HG03039 (cell line): ENCODE measurements at regions not wholly inside any gene's neighbourhood (a gene's known extent, or its start where the extent isn't known, plus 50 kb on each side); places are given as distances from the start of the nearest gene placed in this dataset.
A peak's percentile ranks its signal among the peaks of the same experiment; 100 is the strongest.
"Not testable (repeated sequence)": the region's sequence is repeated elsewhere in the genome, so short reads cannot be mapped to it uniquely, and the experiment has no call there.

ENCODE experiments used
- ATAC-seq: cut with Tn5 transposase; IDR thresholded peaks from one replicate; pipeline ENCODE4 v1.9.1; 2021; ENCODE audit warnings: mild to moderate bottlenecking, moderate library complexity; ENCODE audit not compliant: unreplicated experiment

DNA sequence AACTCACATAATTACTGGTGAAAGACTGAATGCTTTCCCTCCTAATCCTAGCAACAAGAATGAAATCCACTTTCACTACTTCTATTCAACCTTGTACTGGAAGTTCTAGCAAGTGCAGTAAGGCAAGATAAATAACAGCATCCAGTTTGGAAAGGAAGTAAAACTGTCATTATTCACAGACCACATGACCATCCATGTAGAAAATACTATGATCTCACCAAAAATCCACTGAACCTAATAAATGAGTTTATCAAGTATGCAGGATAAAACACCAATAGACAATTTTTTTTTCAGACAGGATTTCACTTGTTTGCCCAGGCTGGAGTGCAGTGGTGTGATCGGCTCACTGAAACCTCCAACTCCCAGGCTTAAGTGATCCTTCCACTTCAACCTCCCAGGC lies 117.7 kb downstream of the TMEM167A start:
- no peak for ATAC-seq

DNA sequence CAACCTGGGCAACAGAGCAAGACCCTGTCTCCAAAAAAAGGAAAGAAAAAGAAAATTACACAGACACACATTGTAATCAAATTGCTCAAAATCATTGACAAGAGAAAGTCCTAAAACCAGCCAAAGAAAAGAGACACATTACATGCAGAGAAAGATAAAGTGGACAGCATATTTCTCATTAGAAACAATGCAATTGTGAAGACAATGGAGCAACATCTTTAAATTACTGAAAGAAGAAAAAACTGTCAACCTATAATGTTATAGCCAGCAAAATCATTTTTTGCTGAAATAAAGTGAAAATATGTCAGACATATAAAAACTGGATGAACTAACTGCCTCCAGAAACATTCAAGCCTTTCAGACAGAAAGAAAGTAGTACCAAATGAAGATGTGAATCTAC lies 120.6 kb downstream of the TMEM167A start:
- no peak for ATAC-seq

DNA sequence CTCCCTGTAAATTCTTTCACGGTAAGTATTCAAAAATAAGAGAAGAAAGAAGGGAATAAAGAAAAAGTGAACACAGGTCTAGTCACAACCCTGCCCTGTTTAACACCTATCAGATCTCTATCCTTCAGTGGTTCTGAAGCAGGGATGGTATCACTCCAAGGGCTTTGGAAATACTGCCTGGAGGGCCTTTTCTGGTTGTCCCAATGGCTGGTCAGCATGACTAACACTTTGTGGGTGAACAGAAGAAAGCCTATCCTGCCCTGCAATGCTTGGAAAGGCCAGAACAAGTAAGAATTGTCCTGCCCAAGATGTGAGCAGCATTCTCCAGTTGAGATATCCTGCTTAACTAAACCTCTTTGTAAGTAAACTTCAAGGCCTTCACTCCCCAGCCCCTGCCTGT lies 124.9 kb downstream of the TMEM167A start:
- no peak for ATAC-seq

DNA sequence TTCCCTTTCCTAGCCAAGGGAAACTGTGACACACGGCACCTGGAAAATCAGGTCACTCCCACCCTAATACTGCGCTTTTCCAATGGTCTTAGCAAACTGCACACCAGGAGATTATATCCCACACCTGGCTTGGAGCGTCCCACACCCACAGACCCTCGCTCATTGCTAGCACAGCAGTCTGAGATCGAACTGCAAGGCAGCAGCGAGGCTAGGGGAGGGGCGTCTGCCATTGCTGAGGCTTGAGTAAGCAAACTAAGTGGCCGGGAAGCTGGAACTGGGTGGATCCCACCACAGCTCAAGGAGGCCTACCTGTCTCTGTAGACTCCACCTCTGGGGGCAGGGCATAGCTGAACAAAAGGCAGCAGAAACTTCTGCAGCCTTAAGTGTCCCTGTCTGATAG lies 132.9 kb downstream of the TMEM167A start:
- not testable (repeated sequence) for ATAC-seq

DNA sequence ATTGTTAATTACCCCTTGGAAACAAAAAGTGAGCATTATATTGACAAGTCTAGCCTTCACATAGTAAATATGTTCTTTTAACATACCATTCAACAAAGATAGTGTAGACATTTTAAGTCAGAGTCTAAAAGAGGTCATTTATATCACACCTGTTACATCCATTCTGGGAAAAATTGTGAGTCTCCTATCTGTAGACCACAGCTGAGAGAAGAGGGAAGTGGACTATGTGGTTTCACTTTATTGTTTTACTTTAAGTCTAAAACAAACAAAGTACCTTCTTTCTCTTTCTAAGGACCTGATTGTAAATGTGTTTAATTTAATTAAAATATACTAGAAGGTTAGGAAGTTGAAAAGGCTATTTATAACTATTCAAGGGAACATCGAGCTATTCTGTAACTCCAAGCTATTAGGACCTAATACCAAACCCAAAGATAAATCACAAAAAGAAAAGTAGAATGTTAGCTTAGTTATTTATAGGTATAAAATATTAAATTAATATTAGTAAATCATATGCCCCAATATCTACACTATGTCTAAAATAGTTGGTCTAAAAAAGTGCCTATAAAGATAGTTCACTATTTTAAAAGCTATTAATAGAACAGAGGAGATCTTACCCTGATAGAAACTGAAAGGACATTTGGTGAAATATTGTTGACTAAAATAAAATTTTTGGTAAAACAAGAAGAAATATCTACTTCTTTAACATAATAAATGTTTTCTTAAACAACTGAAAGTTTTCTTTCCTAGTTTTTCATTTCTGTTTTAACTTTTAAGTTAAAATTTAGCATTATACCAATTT lies 134.9 kb downstream of the TMEM167A start:
- no peak for ATAC-seq

DNA sequence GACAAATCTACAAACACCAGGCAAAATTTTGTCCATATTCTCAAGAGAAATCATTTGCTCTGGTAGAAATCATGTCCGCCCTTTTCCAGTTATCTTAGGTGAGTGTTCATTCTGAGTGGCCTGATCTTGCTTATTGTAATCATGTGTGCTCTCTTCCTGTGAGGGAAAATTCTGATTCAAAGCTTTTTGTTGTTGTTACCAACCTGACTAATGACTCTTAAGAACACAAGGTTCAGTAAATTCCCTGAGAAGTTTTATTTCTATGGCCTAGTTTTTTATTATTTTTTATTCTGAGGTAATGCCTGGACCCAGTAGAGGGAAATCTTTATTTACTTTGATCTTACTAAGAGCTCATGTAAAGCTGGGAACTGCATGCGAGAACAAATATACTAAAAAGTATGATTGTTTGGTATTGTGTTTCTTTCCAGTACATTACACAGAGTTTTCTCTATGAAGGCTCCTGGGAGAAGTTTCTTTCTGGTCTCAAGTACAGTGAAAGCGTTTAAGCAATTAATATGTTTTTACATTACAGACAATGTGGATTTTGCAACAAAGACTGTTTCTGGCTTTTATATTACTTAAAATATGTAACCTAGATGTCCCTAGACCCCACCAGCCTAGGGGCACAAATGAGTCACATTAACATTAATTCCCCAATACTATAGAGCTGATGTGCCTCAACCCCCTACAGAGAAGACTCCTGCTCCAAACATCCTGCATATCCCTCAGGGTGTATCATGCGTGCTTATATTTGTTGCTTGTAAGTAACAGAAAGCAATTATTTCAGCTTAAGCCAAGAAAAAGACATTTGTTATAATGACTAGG lies 138.1 kb downstream of the TMEM167A start:
- no peak for ATAC-seq

DNA sequence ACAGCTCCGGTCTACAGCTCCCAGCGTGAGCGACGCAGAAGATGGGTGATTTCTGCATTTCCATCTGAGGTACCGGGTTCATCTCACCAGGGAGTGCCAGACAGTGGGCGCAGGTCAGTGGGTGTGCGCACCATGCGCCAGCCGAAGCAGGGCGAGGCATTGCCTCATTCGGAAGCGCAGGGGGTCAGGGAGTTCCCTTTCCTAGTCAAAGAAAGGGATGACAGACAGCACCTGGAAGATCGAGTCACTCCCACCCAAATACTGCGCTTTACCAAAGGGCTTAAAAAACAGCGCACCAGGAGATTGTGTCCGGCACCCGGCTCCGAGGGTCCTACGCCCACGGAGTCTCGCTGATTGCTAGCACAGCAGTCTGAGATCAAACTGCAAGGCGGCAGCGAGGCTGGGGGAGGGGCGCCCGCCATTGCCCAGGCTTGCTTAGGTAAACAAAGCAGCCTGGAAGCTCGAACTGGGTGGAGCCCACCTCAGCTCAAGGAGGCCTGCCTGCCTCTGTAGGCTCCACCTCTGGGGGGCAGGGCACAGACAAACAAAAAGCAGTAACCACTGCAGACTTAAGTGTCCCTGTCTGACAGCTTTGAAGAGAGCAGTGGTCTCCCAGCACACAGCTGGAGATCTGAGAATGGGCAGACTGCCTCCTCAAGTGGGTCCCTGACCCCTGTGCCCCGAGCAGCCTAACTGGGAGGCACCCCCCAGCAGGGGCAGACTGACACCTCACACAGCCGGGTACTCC lies 144.5 kb downstream of the TMEM167A start:
- ATAC-seq: not testable (repeated sequence)

DNA sequence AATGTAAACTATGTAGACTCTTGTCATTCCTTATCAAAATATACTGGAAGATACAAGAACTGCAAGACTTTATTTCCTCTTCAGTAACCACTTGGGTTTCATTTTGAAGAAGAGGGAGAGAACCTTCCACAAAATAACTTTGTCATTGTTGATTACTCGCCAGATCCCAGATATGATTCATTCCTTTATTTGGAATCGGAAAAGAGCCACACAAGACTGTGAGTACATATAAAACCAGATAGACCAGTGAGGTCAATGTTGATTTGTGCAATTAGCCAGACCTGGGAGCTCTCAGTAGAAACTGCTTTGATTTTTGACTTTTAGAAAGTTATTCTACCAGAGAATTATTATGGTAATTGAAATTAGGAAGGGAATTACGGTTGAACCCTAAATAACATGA lies 146.1 kb downstream of the TMEM167A start:
- ATAC-seq: no peak

DNA sequence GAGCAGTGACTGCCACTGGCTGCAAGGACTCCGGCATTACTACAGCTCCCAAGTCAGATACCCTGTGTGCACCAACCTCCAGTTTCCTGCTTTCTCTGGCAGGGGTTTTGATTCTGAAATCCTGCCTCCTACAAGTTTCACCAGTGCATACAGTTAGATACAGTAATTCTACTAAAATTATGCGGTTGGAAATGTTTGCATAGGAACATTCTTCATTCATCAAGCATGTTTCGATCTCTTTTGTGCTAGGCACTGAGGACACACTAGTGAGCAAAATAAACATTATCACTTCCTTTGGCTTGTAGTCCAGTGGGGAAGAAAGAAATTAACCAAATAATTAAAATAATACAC lies 152.2 kb downstream of the TMEM167A start:
- no peak for ATAC-seq

DNA sequence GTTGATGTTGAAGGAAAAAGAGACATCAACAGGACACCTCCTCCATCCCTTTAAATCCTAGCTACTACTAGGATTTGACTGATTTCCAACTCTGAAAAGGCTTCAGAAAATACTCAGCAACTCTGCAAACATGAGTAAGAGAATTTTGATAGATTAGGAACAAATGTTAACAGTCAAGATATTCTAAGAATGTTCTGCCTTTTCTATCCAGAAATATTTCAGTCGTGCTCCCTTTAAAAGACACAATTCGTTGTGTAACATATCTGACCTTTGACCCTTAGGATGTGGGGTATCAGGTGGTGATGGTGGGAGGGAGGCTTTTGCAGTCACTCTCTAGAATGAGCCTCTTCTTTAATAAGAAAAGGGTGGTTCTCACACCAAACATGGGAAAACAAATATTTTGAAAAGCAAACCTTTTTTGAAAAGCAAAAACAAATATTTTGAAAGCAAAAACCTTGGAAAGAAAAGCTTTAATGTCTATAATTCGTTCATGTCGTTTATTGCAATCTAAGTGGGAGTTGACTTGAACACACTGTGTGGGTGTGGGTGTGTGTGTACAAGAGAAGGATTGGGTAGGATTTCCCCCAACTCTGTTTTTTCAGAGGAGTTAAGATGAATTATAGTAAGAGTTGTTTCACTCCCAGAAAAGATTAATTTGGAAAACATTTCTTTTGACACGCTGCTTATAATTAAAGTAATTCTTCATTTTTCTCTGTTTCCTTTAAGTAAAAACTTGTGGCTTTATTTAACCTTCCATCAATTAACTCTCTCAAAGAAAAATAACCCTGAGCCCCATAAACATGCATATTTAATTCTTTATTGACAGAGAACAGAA lies 152.8 kb downstream of the TMEM167A start:
- no peak for ATAC-seq

DNA sequence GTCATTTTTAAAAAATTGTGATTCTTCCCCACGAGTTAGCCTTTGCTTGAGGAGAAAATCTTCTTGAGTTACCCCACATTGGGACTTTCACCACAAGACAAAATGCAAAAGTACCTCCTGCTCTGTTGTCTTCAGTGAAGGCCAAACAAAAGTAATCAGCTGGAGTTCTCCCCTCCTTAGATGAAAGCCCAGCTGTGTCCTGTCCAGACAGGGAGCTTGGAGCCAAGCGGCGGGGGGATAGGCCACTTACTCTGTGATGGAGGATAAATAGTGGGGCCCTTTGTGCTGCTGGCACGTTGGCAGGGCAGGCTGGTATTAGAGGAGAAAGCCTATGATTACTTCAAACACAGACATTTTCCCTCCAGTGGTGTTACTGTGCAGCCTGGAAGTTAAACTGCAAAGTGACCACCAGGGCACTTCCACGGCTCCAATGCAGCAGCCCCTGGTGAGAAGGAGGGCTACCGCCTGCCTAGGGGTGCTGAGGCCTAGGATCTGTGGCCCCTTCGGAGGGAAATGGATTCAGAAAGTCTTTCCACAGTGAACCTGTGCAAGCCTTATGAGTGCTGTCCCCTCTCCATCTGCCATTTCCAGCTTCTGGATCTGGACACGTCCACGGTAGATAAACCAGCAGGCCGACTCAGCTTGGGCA lies 155.0 kb downstream of the TMEM167A start:
- ATAC-seq: no peak

DNA sequence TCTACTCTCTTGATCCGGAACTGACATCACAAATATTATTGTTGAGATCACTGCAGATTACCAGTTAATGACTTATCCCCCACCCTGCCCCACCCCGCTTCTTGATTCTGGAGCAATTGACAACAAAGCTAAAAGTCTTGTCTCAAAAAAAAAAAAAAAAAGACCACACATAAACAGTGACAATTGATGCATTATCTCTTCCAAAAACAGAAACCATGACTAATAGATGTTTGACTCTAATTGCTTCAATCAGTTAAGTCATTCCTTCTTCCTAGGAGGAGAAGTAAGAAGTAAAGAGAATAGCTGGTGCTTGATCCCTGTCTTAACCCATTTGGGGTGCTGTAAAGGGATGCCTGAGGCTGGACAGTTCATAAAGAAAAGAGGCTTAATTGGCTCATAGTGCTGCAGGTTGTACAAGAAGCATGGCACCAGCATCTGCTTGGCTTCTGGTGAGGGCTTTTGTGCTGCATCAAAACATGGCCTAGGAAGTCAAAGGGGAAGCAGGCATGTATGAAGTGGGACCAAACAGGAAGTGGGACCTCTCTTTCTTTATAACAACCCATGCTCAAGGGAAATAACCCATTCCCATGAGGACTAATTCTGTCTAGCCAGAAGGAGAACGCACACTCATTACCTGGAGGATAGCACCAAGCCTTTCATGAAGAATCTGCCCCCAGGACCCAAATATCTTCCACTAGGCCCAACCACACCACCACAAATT lies 158.7 kb downstream of the TMEM167A start:
- no peak for ATAC-seq

DNA sequence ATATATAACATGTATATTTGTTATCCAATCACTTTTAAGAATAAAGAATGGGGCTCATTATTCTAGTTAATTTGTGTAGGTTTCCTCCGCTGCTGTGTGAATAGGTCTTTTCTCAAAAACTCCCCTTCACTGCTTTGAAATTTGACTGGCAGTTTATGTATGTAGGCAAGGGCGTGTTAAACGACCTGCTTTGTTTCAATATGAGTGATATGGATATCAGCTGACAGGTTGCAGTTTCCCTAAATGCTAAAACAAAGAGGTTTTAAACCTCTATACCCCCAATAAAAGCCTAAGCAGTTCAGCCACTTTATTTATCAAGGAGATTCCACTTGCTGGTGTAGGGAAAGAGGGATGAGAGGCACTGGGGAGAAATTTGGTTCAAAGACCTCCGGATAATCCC lies 159.6 kb downstream of the TMEM167A start:
- ATAC-seq: peak; percentile 84

DNA sequence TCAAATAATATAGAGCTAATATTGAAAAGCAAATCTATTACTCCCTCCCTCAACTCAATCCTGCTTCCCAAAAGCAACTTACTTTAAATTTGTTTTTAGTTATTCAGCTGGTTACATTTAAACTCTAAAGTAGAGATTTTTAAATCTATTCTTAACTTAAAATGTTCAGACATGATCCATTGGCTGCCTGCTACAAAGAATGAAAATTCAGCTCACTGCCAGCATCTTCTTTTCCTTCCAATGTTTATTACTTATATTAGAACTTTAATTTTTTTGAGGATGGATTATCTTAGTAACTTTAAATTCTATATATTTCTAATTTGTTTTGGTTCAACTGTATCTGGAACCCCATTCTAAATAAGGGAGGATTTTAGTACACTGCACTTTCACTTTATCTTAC lies 163.2 kb downstream of the TMEM167A start:
- ATAC-seq: no peak

DNA sequence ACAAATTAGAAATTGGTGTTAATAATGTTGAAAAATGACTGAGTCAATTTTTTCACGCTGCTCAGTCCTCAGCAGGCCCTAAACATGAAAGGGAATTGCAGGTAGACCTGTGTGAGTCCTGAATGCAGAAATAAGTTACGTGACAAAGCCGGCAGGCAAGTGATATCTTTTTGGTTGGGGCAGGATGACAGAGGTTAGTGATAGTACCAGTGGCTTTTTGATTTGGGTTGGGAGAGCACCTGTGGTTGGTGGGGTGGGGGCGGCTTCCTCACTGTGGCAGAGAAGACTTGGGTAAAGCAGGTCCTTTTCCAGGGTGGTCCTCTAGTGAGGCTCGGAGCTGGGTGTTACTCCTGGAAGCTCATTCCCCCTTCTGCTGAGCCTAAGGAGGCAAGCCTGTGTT lies 164.7 kb downstream of the TMEM167A start:
- no peak for ATAC-seq

DNA sequence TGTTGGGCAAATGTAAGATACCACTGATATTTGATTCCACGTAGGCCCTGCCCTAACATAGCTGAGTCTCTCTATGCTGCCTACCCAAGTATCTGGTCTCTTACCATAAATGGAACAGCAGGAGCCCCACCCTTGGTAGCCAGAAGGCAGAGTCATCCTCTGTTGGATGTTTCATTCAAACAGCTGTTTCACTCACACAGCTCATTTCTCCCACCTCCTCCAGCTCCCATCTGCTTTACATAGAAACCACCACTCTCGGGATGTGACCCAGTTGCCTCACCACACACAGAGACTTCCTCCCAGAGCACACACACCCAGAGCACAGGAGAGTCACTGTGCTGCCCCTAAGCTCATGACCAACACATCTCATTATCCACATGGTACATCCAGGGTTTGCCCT lies 165.3 kb downstream of the TMEM167A start:
- ATAC-seq: no peak

DNA sequence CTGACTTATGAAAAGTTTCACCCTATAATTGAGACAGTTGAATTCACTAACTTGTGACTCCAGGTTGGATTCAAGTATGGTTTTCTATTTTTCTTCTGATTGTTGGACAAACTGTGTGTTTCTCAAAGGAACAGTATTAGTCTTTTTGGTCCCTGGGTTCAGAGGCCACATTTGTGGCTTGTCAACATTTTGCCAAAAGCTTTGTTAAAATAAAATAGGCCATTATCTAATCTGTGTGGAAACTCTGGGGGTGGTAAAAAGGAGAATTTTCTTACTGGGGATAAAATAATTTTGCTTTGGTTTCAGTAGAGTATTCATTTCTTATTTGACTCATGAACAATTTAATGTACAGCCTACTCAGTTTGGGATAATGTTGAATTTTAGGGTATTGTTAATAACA lies 166.3 kb downstream of the TMEM167A start:
- ATAC-seq: no peak

DNA sequence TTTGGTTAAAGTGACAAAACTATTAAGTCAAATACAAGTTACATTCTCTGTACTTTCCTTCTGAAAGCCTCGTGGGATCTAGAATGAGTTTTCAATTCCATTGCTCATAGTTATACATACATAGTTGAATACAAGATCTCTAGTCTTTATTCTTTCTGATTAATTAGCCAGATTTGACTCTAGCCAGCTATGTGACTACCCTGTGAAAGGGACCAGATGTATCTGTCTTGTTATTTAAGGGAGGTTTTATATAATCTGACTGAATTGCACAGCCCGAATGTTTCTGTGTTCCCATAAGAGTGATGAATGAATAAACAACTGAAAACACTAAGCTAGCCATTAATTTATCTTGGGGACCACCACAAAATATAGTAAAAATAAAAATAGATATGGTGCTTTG lies 166.7 kb downstream of the TMEM167A start:
- ATAC-seq: no peak

DNA sequence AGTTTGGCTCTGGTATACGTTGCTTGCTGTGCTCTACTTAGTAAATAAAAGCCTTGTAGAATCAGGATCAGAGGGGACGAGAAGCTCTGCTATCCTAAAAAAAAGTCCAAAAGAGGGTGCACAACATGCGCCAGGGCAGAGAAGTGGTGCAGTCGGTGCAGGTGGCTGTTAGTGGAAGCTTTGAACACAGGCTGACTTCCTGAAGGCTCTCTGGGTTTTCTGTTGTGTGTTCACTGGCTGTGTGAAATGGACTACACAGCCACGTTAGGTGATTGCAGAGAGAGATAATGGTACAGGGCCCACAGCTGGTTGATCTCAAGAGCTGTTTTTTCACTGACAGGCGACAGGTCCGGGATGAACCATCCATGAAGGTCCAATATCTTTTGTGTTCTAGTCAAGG lies 167.4 kb downstream of the TMEM167A start:
- no peak for ATAC-seq

DNA sequence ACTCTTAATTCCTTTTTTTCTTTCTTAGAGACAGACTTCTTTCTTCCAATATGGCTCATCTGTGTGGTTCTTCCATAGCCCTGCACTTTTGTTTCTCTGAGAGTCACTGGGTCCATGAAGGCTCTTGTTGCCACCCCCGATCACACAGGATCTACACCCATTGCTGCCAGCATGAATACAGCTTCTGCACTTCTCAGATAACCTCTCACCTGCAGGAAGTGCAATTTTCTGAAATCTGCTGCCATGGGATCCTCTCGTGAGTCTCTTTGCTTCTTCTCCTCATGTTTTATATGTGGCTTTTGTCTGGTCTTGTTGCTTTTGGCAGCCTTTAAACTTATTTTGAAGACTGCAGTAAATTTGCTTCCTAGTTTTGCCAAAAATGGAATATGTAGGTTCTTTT lies 171.2 kb downstream of the TMEM167A start:
- no peak for ATAC-seq
